H9 (cell line): ENCODE measurements at regions not wholly inside any gene's neighbourhood (a gene's known extent, or its start where the extent isn't known, plus 50 kb on each side); places are given as distances from the start of the nearest gene placed in this dataset.

Experiments used
- DNase-seq: peaks from one replicate; pipeline ENCODE4 v3.0.0-alpha.2; 2017
- H2AFZ ChIP-seq: one replicate; pipeline ENCODE4 v1.6.1; 2013; ENCODE audit warnings: mild to moderate bottlenecking, low read length, control low read depth, moderate library complexity
- H2AK5ac ChIP-seq: 2 replicates; pipeline ENCODE4 v1.6.1; 2013; ENCODE audit warnings: low read length, control low read depth, mixed read lengths; ENCODE audit not compliant: insufficient read length
- H2BK120ac ChIP-seq: one replicate; pipeline ENCODE4 v1.6.1; 2013; ENCODE audit warnings: low read depth, mild to moderate bottlenecking, low read length, control low read depth, inconsistent platforms; ENCODE audit not compliant: poor library complexity, severe bottlenecking
- H2BK12ac ChIP-seq: 2 replicates; pipeline ENCODE4 v1.6.1; 2013; ENCODE audit warnings: low read length, control low read depth, mixed read lengths, low read depth; ENCODE audit not compliant: insufficient read length
- H2BK15ac ChIP-seq: 2 replicates; pipeline ENCODE4 v1.6.1; 2013; ENCODE audit warnings: low read depth, low read length, control low read depth
- H2BK20ac ChIP-seq: one replicate; pipeline ENCODE4 v1.6.1; 2013; ENCODE audit warnings: low read depth, mild to moderate bottlenecking, low read length, control low read depth, inconsistent platforms; ENCODE audit not compliant: poor library complexity, severe bottlenecking
- H2BK5ac ChIP-seq: 2 replicates; pipeline ENCODE4 v1.6.1; 2013; ENCODE audit warnings: low read length, control low read depth, mixed read lengths; ENCODE audit not compliant: insufficient read length
- H3K14ac ChIP-seq: 2 replicates; pipeline ENCODE4 v1.6.1; 2013; ENCODE audit warnings: low read length, control low read depth; ENCODE audit not compliant: insufficient read depth
- H3K18ac ChIP-seq: 2 replicates; pipeline ENCODE4 v1.6.1; 2013; ENCODE audit warnings: low read depth, mild to moderate bottlenecking, mixed read lengths, low read length, control low read depth; ENCODE audit not compliant: insufficient read length
- H3K23ac ChIP-seq: 2 replicates; pipeline ENCODE4 v1.6.1; 2013; ENCODE audit warnings: low read length, control low read depth, mixed read lengths, low read depth; ENCODE audit not compliant: insufficient read length
- H3K23me2 ChIP-seq: 2 replicates; pipeline ENCODE4 v1.6.1; 2013; ENCODE audit warnings: low read depth, mild to moderate bottlenecking, mixed read lengths, low read length, control low read depth; ENCODE audit not compliant: insufficient read length, poor library complexity, severe bottlenecking
- H3K27ac ChIP-seq: 2 replicates; pipeline ENCODE4 v1.5.1; 2013; ENCODE audit warnings: low read length, control low read depth, mixed read lengths, low read depth; ENCODE audit not compliant: insufficient read length
- H3K27me3 ChIP-seq: 2 replicates; pipeline ENCODE4 v1.6.1; 2013; ENCODE audit warnings: low read length, control low read depth, inconsistent platforms; ENCODE audit not compliant: insufficient read depth
- H3K4ac ChIP-seq: 2 replicates; pipeline ENCODE4 v1.6.1; 2013; ENCODE audit warnings: low read depth, mild to moderate bottlenecking, control low read depth, inconsistent platforms, low read length, moderate library complexity
- H3K4me1 ChIP-seq: 2 replicates; pipeline ENCODE4 v1.6.1; 2013; ENCODE audit warnings: low read length, control low read depth, inconsistent platforms; ENCODE audit not compliant: insufficient read depth
- H3K4me2 ChIP-seq: 2 replicates; pipeline ENCODE4 v1.6.1; 2013; ENCODE audit warnings: low read length, control low read depth, mixed read lengths; ENCODE audit not compliant: insufficient read length, insufficient read depth
- H3K56ac ChIP-seq: 2 replicates; pipeline ENCODE4 v1.6.1; 2013; ENCODE audit warnings: low read depth, mild to moderate bottlenecking, mixed read lengths, low read length, control low read depth; ENCODE audit not compliant: insufficient read length
- H3K79me1 ChIP-seq: 2 replicates; pipeline ENCODE4 v1.6.1; 2013; ENCODE audit warnings: low read depth, mild to moderate bottlenecking, moderate library complexity, low read length, control low read depth, inconsistent platforms; ENCODE audit not compliant: insufficient read depth, poor library complexity, severe bottlenecking
- H3K79me2 ChIP-seq: 2 replicates; pipeline ENCODE4 v1.6.1; 2013; ENCODE audit warnings: low read length, control low read depth, inconsistent platforms; ENCODE audit not compliant: insufficient read depth
- H3K9ac ChIP-seq: 2 replicates; pipeline ENCODE4 v1.6.1; 2013; ENCODE audit warnings: low read length, control low read depth, mixed read lengths; ENCODE audit not compliant: insufficient read length; ENCODE audit errors: extremely low read depth
- H3K9me3 ChIP-seq: one replicate; pipeline ENCODE4 v1.6.1; 2013; ENCODE audit warnings: low read depth, low read length, inconsistent platforms; ENCODE audit not compliant: control insufficient read depth
- H3T11ph ChIP-seq: one replicate; pipeline ENCODE4 v1.6.1; 2013; ENCODE audit warnings: mild to moderate bottlenecking, low read length, control low read depth, inconsistent platforms
- H4K20me1 ChIP-seq: one replicate; pipeline ENCODE4 v1.6.1; 2013; ENCODE audit not compliant: control insufficient read depth, insufficient read length, insufficient read depth
- H4K5ac ChIP-seq: 2 replicates; pipeline ENCODE4 v1.6.1; 2013; ENCODE audit warnings: low read depth, mild to moderate bottlenecking, mixed read lengths, low read length, control low read depth; ENCODE audit not compliant: insufficient read length
- H4K8ac ChIP-seq: replicated peaks from 2 replicates; pipeline ENCODE4 v1.6.1; 2013; ENCODE audit warnings: low read length, control low read depth, mixed read lengths, low read depth; ENCODE audit not compliant: insufficient read length
- H4K91ac ChIP-seq: 2 replicates; pipeline ENCODE4 v1.6.1; 2013; ENCODE audit warnings: low read depth, mild to moderate bottlenecking, moderate library complexity, mixed read lengths, low read length, control low read depth; ENCODE audit not compliant: insufficient read length
- H3K27ac Mint-ChIP-seq, 3 experiments: 2 replicates in 2 of 3; 3 replicates in 1 of 3; pipeline ENCODE4 v1.8.0; 2020 to 2021; ENCODE audit warnings: mixed read lengths in 3 of 3, mild to moderate bottlenecking in 1 of 3, moderate library complexity in 1 of 3
- H3K27me3 Mint-ChIP-seq: 2 replicates; pipeline ENCODE4 v1.8.0; 2021; ENCODE audit warnings: low read depth, mild to moderate bottlenecking, moderate library complexity, mixed read lengths
- H3K36me3 Mint-ChIP-seq, 3 experiments: 2 replicates in 2 of 3; 3 replicates in 1 of 3; pipeline ENCODE4 v1.8.0; 2020 to 2021; ENCODE audit warnings: low read depth in 3 of 3, mixed read lengths in 3 of 3; ENCODE audit not compliant: insufficient read depth in 1 of 3
- H3K4me1 Mint-ChIP-seq, 2 experiments: 2 replicates each; pipeline ENCODE4 v1.8.0; 2020; ENCODE audit warnings: mixed read lengths in 2 of 2
- H3K4me3 Mint-ChIP-seq, 2 experiments: 2 replicates in 1 of 2; 3 replicates in 1 of 2; pipeline ENCODE4 v1.8.0; 2020 to 2021; ENCODE audit warnings: mild to moderate bottlenecking in 2 of 2, mixed read lengths in 2 of 2, moderate library complexity in 1 of 2
- H3K9me3 Mint-ChIP-seq, 2 experiments: 2 replicates in 1 of 2; 3 replicates in 1 of 2; pipeline ENCODE4 v1.8.0; 2020; ENCODE audit warnings: mild to moderate bottlenecking in 2 of 2, mixed read lengths in 2 of 2, moderate library complexity in 1 of 2
- WGBS: extraction: QIAGEN DNeasy Blood & Tissue Kit; methylation state at CpG from one replicate; pipeline ENCODE4 v1.1.7; 2013; ENCODE audit warnings: missing lambda C conversion rate, low lambda C conversion rate, mixed read lengths; ENCODE audit not compliant: insufficient read length; ENCODE audit errors: extremely low coverage; 5-methylcytosine and 5-hydroxymethylcytosine counted together
- TF ChIP-seq, protein P1 (sequence below): fragments of 200-600 bp; sonication (generic); conservative IDR thresholded peaks from 3 replicates; pipeline ENCODE4 v1.8.0; 2021; ENCODE audit warnings: antibody characterized with exemption, mild to moderate bottlenecking

DNA sequence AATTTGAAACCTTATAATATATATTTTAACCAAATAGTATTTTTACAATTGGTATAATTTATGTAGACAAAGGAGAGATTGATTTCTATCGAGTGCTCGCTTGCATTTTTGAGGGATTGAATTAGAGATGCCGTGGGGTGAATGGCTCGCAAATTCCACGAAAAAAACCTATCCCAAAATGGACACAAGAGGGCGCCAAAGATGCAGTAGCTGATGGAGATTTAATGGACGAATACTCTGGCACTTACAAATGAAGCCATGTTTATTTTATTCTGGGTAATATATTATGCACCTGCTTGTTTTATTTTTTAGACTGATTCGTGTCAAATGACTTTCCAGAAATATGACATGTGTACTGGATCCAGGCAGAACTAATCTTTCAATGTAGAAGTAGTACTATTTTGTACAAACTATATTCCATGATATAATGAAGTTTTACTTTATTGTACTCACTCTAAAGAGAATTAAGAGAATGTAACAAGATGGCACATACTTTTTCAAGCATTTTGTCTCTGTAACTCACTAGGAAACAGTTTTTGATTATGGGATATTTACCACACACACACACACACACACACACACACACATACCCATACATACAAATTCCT is 505.4 kb downstream of the PLCL1 start:
- no peaks in the 10 kb centered on the region for H3K27me3 ChIP-seq
- H3K27ac ChIP-seq, result no peak overlapping the region
- no peak overlapping the region for H2BK20ac ChIP-seq
- no peaks in the 10 kb centered on the region for H4K20me1 ChIP-seq
- H2BK12ac ChIP-seq, result no peak overlapping the region
- H3K79me2 ChIP-seq, result no peaks in the 10 kb centered on the region
- H3K36me3 Mint-ChIP-seq, result peaks cover 0 to 5% (median 0%) of the 10 kb centered on the region in 3 experiments; a peak in 1 of 7 replicates
- no peak overlapping the region for H2BK5ac ChIP-seq
- H4K91ac ChIP-seq, result no peak overlapping the region
- peaks cover 0 to 5% of the 10 kb centered on the region in 2 experiments; a peak in 3 of 5 replicates for H3K9me3 Mint-ChIP-seq
- H3K4me1 Mint-ChIP-seq, result peaks cover 9 to 13% of the 10 kb centered on the region in 2 experiments
- TF ChIP-seq, protein P1, sequence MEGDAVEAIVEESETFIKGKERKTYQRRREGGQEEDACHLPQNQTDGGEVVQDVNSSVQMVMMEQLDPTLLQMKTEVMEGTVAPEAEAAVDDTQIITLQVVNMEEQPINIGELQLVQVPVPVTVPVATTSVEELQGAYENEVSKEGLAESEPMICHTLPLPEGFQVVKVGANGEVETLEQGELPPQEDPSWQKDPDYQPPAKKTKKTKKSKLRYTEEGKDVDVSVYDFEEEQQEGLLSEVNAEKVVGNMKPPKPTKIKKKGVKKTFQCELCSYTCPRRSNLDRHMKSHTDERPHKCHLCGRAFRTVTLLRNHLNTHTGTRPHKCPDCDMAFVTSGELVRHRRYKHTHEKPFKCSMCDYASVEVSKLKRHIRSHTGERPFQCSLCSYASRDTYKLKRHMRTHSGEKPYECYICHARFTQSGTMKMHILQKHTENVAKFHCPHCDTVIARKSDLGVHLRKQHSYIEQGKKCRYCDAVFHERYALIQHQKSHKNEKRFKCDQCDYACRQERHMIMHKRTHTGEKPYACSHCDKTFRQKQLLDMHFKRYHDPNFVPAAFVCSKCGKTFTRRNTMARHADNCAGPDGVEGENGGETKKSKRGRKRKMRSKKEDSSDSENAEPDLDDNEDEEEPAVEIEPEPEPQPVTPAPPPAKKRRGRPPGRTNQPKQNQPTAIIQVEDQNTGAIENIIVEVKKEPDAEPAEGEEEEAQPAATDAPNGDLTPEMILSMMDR, result peak; percentile 89
- no peak overlapping the region for H3K9ac ChIP-seq
- H2BK120ac ChIP-seq, result no peak overlapping the region
- H3K56ac ChIP-seq, result no peak overlapping the region
- no peak overlapping the region for H2BK15ac ChIP-seq
- no peak overlapping the region for H2AK5ac ChIP-seq
- no peak overlapping the region for H3K4me3 Mint-ChIP-seq
- H3K23ac ChIP-seq, result no peak overlapping the region
- H3K14ac ChIP-seq, result no peak overlapping the region
- no peaks in the 10 kb centered on the region for H3K23me2 ChIP-seq
- no peak overlapping the region for H4K8ac ChIP-seq
- no peak overlapping the region for H3K27ac Mint-ChIP-seq
- DNase-seq, result peak; percentile 50
- no CpG with 5 or more reads among the region's 8 CpGs for WGBS
- no peaks in the 10 kb centered on the region for H3K9me3 ChIP-seq
- H3K18ac ChIP-seq, result no peak overlapping the region
- no peaks in the 10 kb centered on the region for H3K27me3 Mint-ChIP-seq
- H3K79me1 ChIP-seq, result no peaks in the 10 kb centered on the region
- no peak overlapping the region for H4K5ac ChIP-seq
- no peak overlapping the region for H2AFZ ChIP-seq
- H3K4ac ChIP-seq, result no peak overlapping the region
- H3K4me2 ChIP-seq, result no peak overlapping the region
- H3K4me1 ChIP-seq, result no peaks in the 10 kb centered on the region
- H3T11ph ChIP-seq, result no peak overlapping the region
